ENCODE measurements at regions not wholly inside any gene's neighbourhood (a gene's known extent, or its start where the extent isn't known, plus 50 kb on each side); places are given as distances from the start of the nearest gene placed in this dataset.
"Not testable (repeated sequence)": the region's sequence is repeated elsewhere in the genome, so short reads cannot be mapped to it uniquely, and the experiment has no call there.

- H3K4me3 ChIP-seq (ENCODE audit: low read depth, poor library complexity, severe bottlenecking): no peak overlapping the region
- TF ChIP-seq POLR2A (IDR thresholded peaks at IDR 0.05) (no peak), CTCF (IDR thresholded peaks at IDR 0.05) (no peak)
- WGBS, 2 donors: 84% methylated on average over 11 of the region's 11 CpGs
- intact Hi-C loops (cut with DNase I; ENCODE audit: low total_unique reads): no loop called here
- DNase-seq (ENCODE audit: low spot score in 2 of 2): peak in 1 of 2 donors; percentile 45
These were observed 102.3 kb downstream of the NPIPB11 start for GRCh38 chr16:29304251-29304650.

GRCh38 chr16:29303520-29303919 lies 103.0 kb downstream of the NPIPB11 start:
- intact Hi-C loops (cut with DNase I; ENCODE audit: low total_unique reads): no loop called here
- WGBS, 2 donors: 93 to 94% methylated on average over 5 of the region's 5 CpGs
- TF ChIP-seq POLR2A (IDR thresholded peaks at IDR 0.05): no peak
- TF ChIP-seq CTCF (IDR thresholded peaks at IDR 0.05): no peak
- DNase-seq (ENCODE audit: low spot score in 2 of 2): peak in 1 of 2 donors; percentile 61
- H3K4me3 ChIP-seq (ENCODE audit: low read depth, poor library complexity, severe bottlenecking): no peak overlapping the region

GRCh38 chr16:29302976-29303375 lies 103.5 kb downstream of the NPIPB11 start:
- intact Hi-C loops (cut with DNase I; ENCODE audit: low total_unique reads): no loop called here
- 92 to 97% methylated on average over 11 to 13 of the region's 13 CpGs for WGBS, 2 donors
- H3K4me3 ChIP-seq (ENCODE audit: low read depth, poor library complexity, severe bottlenecking): no peak overlapping the region
- DNase-seq (ENCODE audit: low spot score in 2 of 2): peak in 1 of 2 donors; percentile 53
- no peak for TF ChIP-seq POLR2A (IDR thresholded peaks at IDR 0.05)
- no peak for TF ChIP-seq CTCF (IDR thresholded peaks at IDR 0.05)

- intact Hi-C loops (cut with DNase I; ENCODE audit: low total_unique reads); H3K4me3 ChIP-seq (ENCODE audit: low read depth, poor library complexity, severe bottlenecking); DNase-seq (ENCODE audit: low spot score in 2 of 2): not testable (repeated sequence)
- 94 to 95% methylated on average over 20 of the region's 20 CpGs for WGBS, 2 donors
These were observed 104.1 kb downstream of the NPIPB11 start for GRCh38 chr16:29302433-29302832.

GRCh38 chr16:29301662-29302285 lies 104.7 kb downstream of the NPIPB11 start:
- intact Hi-C loops (cut with DNase I; ENCODE audit: low total_unique reads); H3K4me3 ChIP-seq (ENCODE audit: low read depth, poor library complexity, severe bottlenecking): not testable (repeated sequence)
- WGBS, 2 donors: 87 to 90% methylated on average over 14 to 15 of the region's 15 CpGs
- peak; percentile 9 to 75 for DNase-seq (ENCODE audit: low spot score in 2 of 2)

GRCh38 chr16:29300541-29301535 lies 105.7 kb downstream of the NPIPB11 start:
- peak; percentile 13 to 69 for DNase-seq (ENCODE audit: low spot score in 2 of 2)
- WGBS, 2 donors: 60 to 67% methylated on average over 26 of the region's 29 CpGs
- intact Hi-C loops (cut with DNase I; ENCODE audit: low total_unique reads); H3K4me3 ChIP-seq (ENCODE audit: low read depth, poor library complexity, severe bottlenecking): not testable (repeated sequence)

- peak; percentile 77 to 94 for DNase-seq (ENCODE audit: low spot score in 2 of 2)
- WGBS, 2 donors: 27 to 41% methylated on average over 7 of the region's 7 CpGs
- intact Hi-C loops (cut with DNase I; ENCODE audit: low total_unique reads): not testable (repeated sequence)
These were observed 106.5 kb downstream of the NPIPB11 start for GRCh38 chr16:29300030-29300491.

GRCh38 chr16:29298997-29299396 lies 107.5 kb downstream of the NPIPB11 start:
- peak in 1 of 2 donors; percentile 50 for DNase-seq (ENCODE audit: low spot score in 2 of 2)
- H3K4me3 ChIP-seq (ENCODE audit: low read depth, poor library complexity, severe bottlenecking); intact Hi-C loops (cut with DNase I; ENCODE audit: low total_unique reads): not testable (repeated sequence)
- 94 to 95% methylated on average over 10 of the region's 10 CpGs for WGBS, 2 donors

More at GRCh38 chr16:29300030-29300491, 106.5 kb downstream of the NPIPB11 start:
- not testable (repeated sequence) for H3K4me3 ChIP-seq (ENCODE audit: low read depth, poor library complexity, severe bottlenecking)

GRCh38 chr16:29298307-29298706 lies 108.2 kb downstream of the NPIPB11 start:
- intact Hi-C loops (cut with DNase I; ENCODE audit: low total_unique reads); H3K4me3 ChIP-seq (ENCODE audit: low read depth, poor library complexity, severe bottlenecking): not testable (repeated sequence)
- 95% methylated on average over 12 of the region's 12 CpGs for WGBS, 2 donors

GRCh38 chr16:29297809-29298177 lies 108.7 kb downstream of the NPIPB11 start:
- H3K4me3 ChIP-seq (ENCODE audit: low read depth, poor library complexity, severe bottlenecking); intact Hi-C loops (cut with DNase I; ENCODE audit: low total_unique reads); DNase-seq (ENCODE audit: low spot score in 2 of 2): not testable (repeated sequence)
- WGBS, 2 donors: 87 to 96% methylated on average over 2 of the region's 2 CpGs

More at GRCh38 chr16:29298307-29298706, 108.2 kb downstream of the NPIPB11 start:
- not testable (repeated sequence) for DNase-seq (ENCODE audit: low spot score in 2 of 2)

GRCh38 chr16:29297144-29297808 lies 109.2 kb downstream of the NPIPB11 start:
- intact Hi-C loops (cut with DNase I; ENCODE audit: low total_unique reads); H3K4me3 ChIP-seq (ENCODE audit: low read depth, poor library complexity, severe bottlenecking): not testable (repeated sequence)
- 94 to 95% methylated on average over 15 to 16 of the region's 17 CpGs for WGBS, 2 donors
- peak in 1 of 2 donors; percentile 83 for DNase-seq (ENCODE audit: low spot score in 2 of 2)
